Endothelial cell of umbilical vein (primary cell): ENCODE measurements at regions not wholly inside any gene's neighbourhood (a gene's known extent, or its start where the extent isn't known, plus 50 kb on each side); places are given as distances from the start of the nearest gene placed in this dataset.

Experiments used
- BruUV-seq: library from RNA; stranded (reverse); fragments of 400-500 nt; replicated peaks from 2 replicates; lab custom pipeline; 2021; lab: Mats Ljungman, UMichigan
- CTCF ChIA-PET: fragments of 300-600, 350-600 bp; sonication (Branson Sonifier 250); formaldehyde crosslinking; loops from one replicate; lab custom pipeline; 2021; ENCODE audit warnings: antibody characterized with exemption, inconsistent platforms; lab: Charles Lee
- POLR2A ChIA-PET: fragments of 300-600, 350-600 bp; sonication (Branson Sonifier 250); formaldehyde crosslinking; loops from one replicate; lab custom pipeline; 2021; ENCODE audit warnings: antibody characterized with exemption, inconsistent platforms; lab: Charles Lee
- DNase-seq: peaks from one replicate; pipeline ENCODE4 v3.0.0-alpha.2; 2011; ENCODE audit warnings: low read depth, low spot score
- FAIRE-seq: peaks from 2 replicates; lab custom pipeline; 2011; peaks lifted over from hg19 to GRCh38; lab: Jason Lieb, UNC
- H2AFZ ChIP-seq: 2 replicates; pipeline ENCODE4 v1.6.0; 2012; ENCODE audit warnings: low read depth, low read length, control low read depth, inconsistent platforms
- H3K27ac ChIP-seq: 2 replicates; pipeline ENCODE4 v1.5.1; 2011; ENCODE audit warnings: low read depth, mild to moderate bottlenecking, control low read depth, low read length, moderate library complexity; ENCODE audit not compliant: insufficient read depth
- H3K27me3 ChIP-seq, 2 experiments: 2 replicates each; pipeline versions ENCODE4 v1.6.0 to v1.6.1; 2011; ENCODE audit warnings: low read length in 2 of 2, mixed read lengths in 1 of 2; ENCODE audit not compliant: control insufficient read depth in 2 of 2, insufficient read depth in 2 of 2
- H3K36me3 ChIP-seq, 2 experiments: 2 replicates in 1 of 2; 3 replicates in 1 of 2; pipeline ENCODE4 v1.5.1; 2011; ENCODE audit warnings: low read length in 2 of 2, mild to moderate bottlenecking in 1 of 2, moderate library complexity in 1 of 2; ENCODE audit not compliant: control insufficient read depth in 2 of 2, insufficient read depth in 2 of 2; ENCODE audit errors: extremely low read depth in 1 of 2
- H3K4me1 ChIP-seq: 3 replicates; pipeline ENCODE4 v1.5.1; 2011; ENCODE audit warnings: mild to moderate bottlenecking, low read length; ENCODE audit not compliant: control insufficient read depth, insufficient read depth; ENCODE audit errors: extremely low read depth
- H3K4me2 ChIP-seq: 2 replicates; pipeline ENCODE4 v1.6.1; 2011; ENCODE audit warnings: low read length, control low read depth, mixed read lengths; ENCODE audit not compliant: insufficient read depth
- H3K4me3 ChIP-seq, 3 experiments: fragments of 200-600 bp in 1 of 3; sonication (generic), shearing (Covaris generic) in 1 of 3; replicated peaks in 1 of 3; 2 replicates each; pipeline ENCODE4 v1.5.1; 2011 to 2016; ENCODE audit warnings: control low read depth in 3 of 3, low read length in 3 of 3, mild to moderate bottlenecking in 2 of 3, inconsistent platforms in 1 of 3, low read depth in 1 of 3, moderate library complexity in 1 of 3; ENCODE audit not compliant: insufficient read depth in 1 of 3
- H3K79me2 ChIP-seq: 2 replicates; pipeline ENCODE4 v1.6.0; 2012; ENCODE audit warnings: low read length, inconsistent platforms; ENCODE audit not compliant: control insufficient read depth, insufficient read depth
- H3K9ac ChIP-seq: replicated peaks from 2 replicates; pipeline ENCODE3; 2011; ENCODE audit warnings: low read length, control low read depth; ENCODE audit not compliant: insufficient read depth; ENCODE audit errors: extremely low read depth
- H3K9me1 ChIP-seq: replicated peaks from 3 replicates; pipeline ENCODE4 v1.6.0; 2011; ENCODE audit warnings: mild to moderate bottlenecking, low read length; ENCODE audit not compliant: control insufficient read depth, insufficient read depth; ENCODE audit errors: extremely low read depth
- H3K9me3 ChIP-seq: replicated peaks from 2 replicates; pipeline ENCODE4 v1.5.1; 2012; ENCODE audit warnings: low read length, inconsistent platforms; ENCODE audit not compliant: control insufficient read depth, insufficient read depth
- H4K20me1 ChIP-seq: replicated peaks from 2 replicates; pipeline ENCODE3; 2011; ENCODE audit warnings: mild to moderate bottlenecking, low read length; ENCODE audit not compliant: control insufficient read depth, insufficient read depth; ENCODE audit errors: extremely low read depth
- CTCF ChIP-seq, 2 donors: IDR thresholded peaks; 1 replicate in 1 of 2; 2 replicates in 1 of 2; pipeline ENCODE4 v1.5.1; 2011; ENCODE audit warnings: low read length in 2 of 2, mild to moderate bottlenecking in 2 of 2, moderate library complexity in 2 of 2, control low read depth in 1 of 2, inconsistent platforms in 1 of 2, low read depth in 1 of 2; ENCODE audit not compliant: insufficient read depth in 1 of 2; ENCODE audit errors: extremely low read depth in 1 of 2
- EZH2 ChIP-seq: IDR thresholded peaks from 2 replicates; pipeline ENCODE4 v1.6.1; 2012; ENCODE audit warnings: borderline replicate concordance, low read depth, mild to moderate bottlenecking, moderate library complexity, low read length, inconsistent platforms; ENCODE audit not compliant: severe bottlenecking
- FOS ChIP-seq: IDR thresholded peaks from 2 replicates; pipeline ENCODE4 v1.6.1; 2011; ENCODE audit warnings: mild to moderate bottlenecking, low read length, moderate library complexity, borderline replicate concordance; ENCODE audit not compliant: insufficient read depth
- GATA2 ChIP-seq: IDR thresholded peaks from 2 replicates; pipeline ENCODE4 v1.7.0; 2011; ENCODE audit warnings: low read depth, mild to moderate bottlenecking, moderate library complexity, mixed read lengths, low read length; ENCODE audit not compliant: insufficient read length, insufficient read depth
- JUN ChIP-seq: IDR thresholded peaks from 2 replicates; pipeline ENCODE4 v1.6.1; 2011; ENCODE audit warnings: borderline replicate concordance, low read depth; ENCODE audit not compliant: insufficient read length, insufficient read depth
- MAX ChIP-seq: IDR thresholded peaks from 2 replicates; pipeline ENCODE4 v1.6.1; 2011; ENCODE audit not compliant: insufficient read depth, insufficient read length
- MYC ChIP-seq: IDR thresholded peaks from one replicate; pipeline ENCODE4 v1.6.1; 2011; ENCODE audit warnings: mild to moderate bottlenecking, low read depth, low read length
- POLR2A ChIP-seq: IDR thresholded peaks from 2 replicates; pipeline ENCODE4 v1.6.1; 2012; ENCODE audit warnings: low read depth, mild to moderate bottlenecking, control low read depth, low read length
- POLR2AphosphoS5 ChIP-seq: IDR thresholded peaks from 2 replicates; pipeline ENCODE4 v1.6.1; 2012; ENCODE audit warnings: low read depth, mild to moderate bottlenecking, control low read depth, low read length, moderate library complexity; ENCODE audit not compliant: insufficient read depth
- dilution Hi-C: fragments of 300-500 bp; cut with MboI; formaldehyde crosslinking; loops from one replicate; pipeline ENCODE4 v1.15.0; 2019; ENCODE audit warnings: low sequenced_read_pairs; ENCODE audit not compliant: extremely low pct_ligation_motif_present
- intact Hi-C: fragments of 100-400 bp; cut with micrococcal nuclease; formaldehyde crosslinking; loops from one replicate; pipeline ENCODE4 v1.10.0; 2022

GRCh38 chr2:236444187-236444586, 125.4 kb upstream of the ACKR3 start:
- Histone ChIP-seq H2AFZ (no peak overlapping the region), H3K27ac (no peak overlapping the region), H3K27me3 (no peaks in the 10 kb centered on the region), H4K20me1 (no peaks in the 10 kb centered on the region), H3K36me3 (no peaks in the 10 kb centered on the region), H3K9ac (no peak overlapping the region), H3K9me3 (no peaks in the 10 kb centered on the region), H3K4me3 (no peak overlapping the region), H3K4me1 (no peaks in the 10 kb centered on the region), H3K79me2 (no peaks in the 10 kb centered on the region), H3K4me2 (no peak overlapping the region), H3K9me1 (no peaks in the 10 kb centered on the region)
- dilution Hi-C loops, result no loop called here
- no TSS peak for BruUV-seq
- no peak for FAIRE-seq
- CTCF ChIA-PET, result no interaction called here
- no peak for DNase-seq
- intact Hi-C loops, result no loop called here
- TF ChIP-seq CTCF (IDR thresholded peaks at IDR 0.05; ENCODE audit: extremely low read depth in 1 of 2, insufficient read depth in 1 of 2, low read depth in 1 of 2, low read length in 2 of 2), result no peak
- TF ChIP-seq FOS, result no peak
- TF ChIP-seq POLR2AphosphoS5, result no peak
- no peak for TF ChIP-seq JUN
- TF ChIP-seq MYC, result no peak
- no peak for TF ChIP-seq MAX
- TF ChIP-seq POLR2A, result no peak
- TF ChIP-seq GATA2, result no peak
- TF ChIP-seq EZH2, result no peak
- POLR2A ChIA-PET, result no interaction called here
